ENCODE measurements at regions not wholly inside any gene's neighbourhood (a gene's known extent, or its start where the extent isn't known, plus 50 kb on each side); places are given as distances from the start of the nearest gene placed in this dataset.
"Not testable (repeated sequence)": the region's sequence is repeated elsewhere in the genome, so short reads cannot be mapped to it uniquely, and the experiment has no call there.

DNA sequence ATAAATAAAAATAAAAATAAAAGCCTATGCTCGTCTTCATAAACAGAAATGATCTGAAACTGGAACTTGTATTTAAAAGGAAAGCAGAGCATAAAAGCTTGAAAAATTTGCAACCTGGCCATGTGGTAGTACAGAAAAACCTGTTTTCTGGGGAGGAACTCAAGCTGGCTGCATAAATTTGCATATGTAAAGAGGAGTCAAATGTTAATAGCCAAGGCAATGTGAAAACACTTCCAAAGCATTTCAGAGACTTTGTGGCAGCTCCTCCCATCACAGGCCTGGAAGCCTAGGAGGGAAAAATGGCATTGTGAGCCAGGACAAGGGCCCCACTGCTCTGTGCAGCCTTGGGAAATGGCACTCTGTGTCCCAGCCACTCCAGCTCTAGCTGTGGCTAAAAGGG is 727.9 kb upstream of the DIAPH2 start:
- Histone ChIP-seq H3K4me1 (ENCODE audit: control insufficient read depth, low read length) (no peaks in the 10 kb centered on the region), H4K20me1 (ENCODE audit: control insufficient read depth, insufficient read depth, low read depth, low read length) (no peaks in the 10 kb centered on the region), H3K9me3 (ENCODE audit: control insufficient read depth, insufficient read depth, low read length) (no peaks in the 10 kb centered on the region), H3K9me2 (replicated peaks; ENCODE audit: control insufficient read depth, low read length) (no peaks in the 10 kb centered on the region), H3K27ac (ENCODE audit: low read depth, low read length) (no peak overlapping the region), H3F3A (ENCODE audit: control insufficient read depth, insufficient read depth) (no peaks in the 10 kb centered on the region), H3K27me3 (ENCODE audit: control insufficient read depth, low read length) (no peaks in the 10 kb centered on the region), H3K4me2 (ENCODE audit: low read length) (no peak overlapping the region), H3K36me3 (ENCODE audit: control insufficient read depth, low read length) (no peaks in the 10 kb centered on the region), H3K79me2 (ENCODE audit: control insufficient read depth, low read length) (no peaks in the 10 kb centered on the region), H3K4me3 (ENCODE audit: low read length) (no peak overlapping the region)
- TF ChIP-seq, protein P1, sequence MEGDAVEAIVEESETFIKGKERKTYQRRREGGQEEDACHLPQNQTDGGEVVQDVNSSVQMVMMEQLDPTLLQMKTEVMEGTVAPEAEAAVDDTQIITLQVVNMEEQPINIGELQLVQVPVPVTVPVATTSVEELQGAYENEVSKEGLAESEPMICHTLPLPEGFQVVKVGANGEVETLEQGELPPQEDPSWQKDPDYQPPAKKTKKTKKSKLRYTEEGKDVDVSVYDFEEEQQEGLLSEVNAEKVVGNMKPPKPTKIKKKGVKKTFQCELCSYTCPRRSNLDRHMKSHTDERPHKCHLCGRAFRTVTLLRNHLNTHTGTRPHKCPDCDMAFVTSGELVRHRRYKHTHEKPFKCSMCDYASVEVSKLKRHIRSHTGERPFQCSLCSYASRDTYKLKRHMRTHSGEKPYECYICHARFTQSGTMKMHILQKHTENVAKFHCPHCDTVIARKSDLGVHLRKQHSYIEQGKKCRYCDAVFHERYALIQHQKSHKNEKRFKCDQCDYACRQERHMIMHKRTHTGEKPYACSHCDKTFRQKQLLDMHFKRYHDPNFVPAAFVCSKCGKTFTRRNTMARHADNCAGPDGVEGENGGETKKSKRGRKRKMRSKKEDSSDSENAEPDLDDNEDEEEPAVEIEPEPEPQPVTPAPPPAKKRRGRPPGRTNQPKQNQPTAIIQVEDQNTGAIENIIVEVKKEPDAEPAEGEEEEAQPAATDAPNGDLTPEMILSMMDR (IDR thresholded peaks at IDR 0.05; ENCODE audit: low read depth, low read length, poor library complexity, severe bottlenecking): no peak
- TF ChIP-seq EZH2phosphoT487 (IDR thresholded peaks at IDR 0.05; ENCODE audit: borderline replicate concordance, low read length): no peak

GRCh38 chrX:95973456-95974095 is 711.1 kb upstream of the DIAPH2 start:
- H3K9me2 ChIP-seq (replicated peaks; ENCODE audit: control insufficient read depth, low read length); H3K27me3 ChIP-seq (ENCODE audit: control insufficient read depth, low read length): not testable (repeated sequence)

GRCh38 chrX:95974096-95974470 is 710.6 kb upstream of the DIAPH2 start:
- Histone ChIP-seq H3K27me3 (ENCODE audit: control insufficient read depth, low read length) (no peaks in the 10 kb centered on the region), H4K20me1 (ENCODE audit: control insufficient read depth, insufficient read depth, low read depth, low read length) (no peaks in the 10 kb centered on the region), H3K4me1 (ENCODE audit: control insufficient read depth, low read length) (no peaks in the 10 kb centered on the region), H3K36me3 (ENCODE audit: control insufficient read depth, low read length) (no peaks in the 10 kb centered on the region), H3K79me2 (ENCODE audit: control insufficient read depth, low read length) (no peaks in the 10 kb centered on the region), H3K4me2 (ENCODE audit: low read length) (no peak overlapping the region), H3K9me3 (ENCODE audit: control insufficient read depth, insufficient read depth, low read length) (no peaks in the 10 kb centered on the region), H3K27ac (ENCODE audit: low read depth, low read length) (no peak overlapping the region), H3K4me3 (ENCODE audit: low read length) (no peak overlapping the region), H3F3A (ENCODE audit: control insufficient read depth, insufficient read depth) (no peaks in the 10 kb centered on the region), H3K9me2 (replicated peaks; ENCODE audit: control insufficient read depth, low read length) (no peaks in the 10 kb centered on the region)
- TF ChIP-seq, protein P1 (IDR thresholded peaks at IDR 0.05; ENCODE audit: low read depth, low read length, poor library complexity, severe bottlenecking): no peak
- TF ChIP-seq EZH2phosphoT487 (IDR thresholded peaks at IDR 0.05; ENCODE audit: borderline replicate concordance, low read length): no peak

More at GRCh38 chrX:95973456-95974095, 711.1 kb upstream of the DIAPH2 start:
- H3K79me2 ChIP-seq (ENCODE audit: control insufficient read depth, low read length); H3K4me1 ChIP-seq (ENCODE audit: control insufficient read depth, low read length); H3K36me3 ChIP-seq (ENCODE audit: control insufficient read depth, low read length); H3K9me3 ChIP-seq (ENCODE audit: control insufficient read depth, insufficient read depth, low read length); H3F3A ChIP-seq (ENCODE audit: control insufficient read depth, insufficient read depth); H4K20me1 ChIP-seq (ENCODE audit: control insufficient read depth, insufficient read depth, low read depth, low read length); H3K4me2 ChIP-seq (ENCODE audit: low read length); H3K4me3 ChIP-seq (ENCODE audit: low read length); H3K27ac ChIP-seq (ENCODE audit: low read depth, low read length): not testable (repeated sequence)

GRCh38 chrX:95974890-95975289 is 709.8 kb upstream of the DIAPH2 start:
- no peak for TF ChIP-seq EZH2phosphoT487 (IDR thresholded peaks at IDR 0.05; ENCODE audit: borderline replicate concordance, low read length)
- TF ChIP-seq, protein P1 (IDR thresholded peaks at IDR 0.05; ENCODE audit: low read depth, low read length, poor library complexity, severe bottlenecking): no peak
- Histone ChIP-seq H3K27me3 (ENCODE audit: control insufficient read depth, low read length) (no peaks in the 10 kb centered on the region), H3K36me3 (ENCODE audit: control insufficient read depth, low read length) (no peaks in the 10 kb centered on the region), H3K9me2 (replicated peaks; ENCODE audit: control insufficient read depth, low read length) (no peaks in the 10 kb centered on the region), H3K4me3 (ENCODE audit: low read length) (no peak overlapping the region), H3K4me2 (ENCODE audit: low read length) (no peak overlapping the region), H3K4me1 (ENCODE audit: control insufficient read depth, low read length) (no peaks in the 10 kb centered on the region), H3K79me2 (ENCODE audit: control insufficient read depth, low read length) (no peaks in the 10 kb centered on the region), H4K20me1 (ENCODE audit: control insufficient read depth, insufficient read depth, low read depth, low read length) (no peaks in the 10 kb centered on the region), H3K27ac (ENCODE audit: low read depth, low read length) (no peak overlapping the region), H3K9me3 (ENCODE audit: control insufficient read depth, insufficient read depth, low read length) (no peaks in the 10 kb centered on the region), H3F3A (ENCODE audit: control insufficient read depth, insufficient read depth) (no peaks in the 10 kb centered on the region)

Data from DOHH2 (cell line).